Thoracic aorta (tissue), 2 donors: ENCODE measurements at regions not wholly inside any gene's neighbourhood (a gene's known extent, or its start where the extent isn't known, plus 50 kb on each side); places are given as distances from the start of the nearest gene placed in this dataset.

Source experiments
- ATAC-seq: fragments of 150-250 bp; one replicate; pipeline ENCODE4 v1.8.0; 2017; ENCODE audit warnings: low read depth; ENCODE audit not compliant: insufficient number of reproducible peaks, low FRiP score
- DNase-seq: peaks from one replicate; pipeline ENCODE4 v3.0.0-alpha.2; 2020; ENCODE audit warnings: low spot score
- H3K27ac ChIP-seq, 2 donors: fragments of 200-600 bp; sonication (generic); 1 replicate in 1 of 2; 2 replicates in 1 of 2; pipeline ENCODE4 v1.5.1; 2016; ENCODE audit warnings: mild to moderate bottlenecking in 2 of 2, moderate library complexity in 2 of 2
- H3K27me3 ChIP-seq: fragments of 200-600 bp; sonication (generic); replicated peaks from 2 replicates; pipeline ENCODE4 v1.6.0; 2016; ENCODE audit warnings: mild to moderate bottlenecking; ENCODE audit not compliant: insufficient read depth
- H3K36me3 ChIP-seq: fragments of 200-600 bp; sonication (generic); one replicate; pipeline ENCODE4 v1.5.1; 2016
- H3K4me1 ChIP-seq, 2 donors: fragments of 200-600 bp; sonication (generic); 1 replicate in 1 of 2; 2 replicates in 1 of 2; pipeline versions ENCODE4 v1.5.1 to v1.6.0; 2016; ENCODE audit warnings: low read depth in 2 of 2, mild to moderate bottlenecking in 1 of 2; ENCODE audit not compliant: control insufficient read depth in 1 of 2
- H3K4me3 ChIP-seq: fragments of 200-600 bp; sonication (generic); 2 replicates; pipeline ENCODE4 v1.5.1; 2016; ENCODE audit warnings: mild to moderate bottlenecking
- H3K9me3 ChIP-seq: fragments of 200-600 bp; sonication (generic); 2 replicates; pipeline ENCODE4 v1.5.1; 2016
- CTCF ChIP-seq: fragments of 200-600 bp; sonication (generic); IDR thresholded peaks from one replicate; pipeline ENCODE4 v1.5.1; 2019; ENCODE audit warnings: antibody characterized with exemption

DNA sequence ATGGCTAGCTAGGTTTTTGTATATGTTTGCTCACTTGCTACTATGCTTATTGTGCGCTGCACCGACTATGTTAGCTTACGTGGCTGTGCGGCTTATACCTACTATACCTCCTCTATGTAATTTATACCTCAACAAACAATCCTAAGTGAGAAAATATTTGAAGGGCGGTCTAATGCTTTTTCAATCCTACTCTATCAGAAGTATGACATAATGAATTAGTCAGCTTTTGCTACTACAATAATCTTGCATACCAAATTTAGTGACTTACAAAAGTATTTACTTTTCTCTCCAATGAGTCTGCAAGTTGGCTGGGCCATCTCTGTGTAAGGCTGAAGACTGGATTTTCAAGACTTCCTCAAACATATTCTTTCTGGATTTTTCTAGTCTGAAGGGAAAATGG lies 391.2 kb upstream of the NECTIN3 start:
- H3K4me3 ChIP-seq: no peak overlapping the region
- H3K27me3 ChIP-seq: no peaks in the 10 kb centered on the region
- H3K9me3 ChIP-seq: no peaks in the 10 kb centered on the region
- no peak overlapping the region for H3K27ac ChIP-seq
- TF ChIP-seq CTCF: no peak
- no peaks in the 10 kb centered on the region for H3K4me1 ChIP-seq
- H3K36me3 ChIP-seq: no peaks in the 10 kb centered on the region
- ATAC-seq: no peak
- DNase-seq: no peak

- Histone ChIP-seq H3K4me1 (no peaks in the 10 kb centered on the region), H3K36me3 (no peaks in the 10 kb centered on the region), H3K4me3 (no peak overlapping the region), H3K27ac (no peak overlapping the region), H3K27me3 (no peaks in the 10 kb centered on the region), H3K9me3 (no peaks in the 10 kb centered on the region)
- DNase-seq: no peak
- no peak for ATAC-seq
- no peak for TF ChIP-seq CTCF
Measured at GRCh38 chr3:110684466-110684865, 387.1 kb upstream of the NECTIN3 start.

GRCh38 chr3:110685630-110686029 lies 386.0 kb upstream of the NECTIN3 start:
- no peak overlapping the region for H3K27ac ChIP-seq
- H3K4me3 ChIP-seq: no peak overlapping the region
- no peak for DNase-seq
- H3K27me3 ChIP-seq: no peaks in the 10 kb centered on the region
- H3K9me3 ChIP-seq: no peaks in the 10 kb centered on the region
- no peak for ATAC-seq
- TF ChIP-seq CTCF: no peak
- H3K36me3 ChIP-seq: no peaks in the 10 kb centered on the region
- no peaks in the 10 kb centered on the region for H3K4me1 ChIP-seq

GRCh38 chr3:110686701-110687100 lies 384.9 kb upstream of the NECTIN3 start:
- H3K36me3 ChIP-seq: no peaks in the 10 kb centered on the region
- DNase-seq: no peak
- no peaks in the 10 kb centered on the region for H3K9me3 ChIP-seq
- no peak overlapping the region for H3K4me3 ChIP-seq
- H3K27me3 ChIP-seq: no peaks in the 10 kb centered on the region
- ATAC-seq: no peak
- TF ChIP-seq CTCF: no peak
- H3K4me1 ChIP-seq: no peaks in the 10 kb centered on the region
- H3K27ac ChIP-seq: no peak overlapping the region

DNA sequence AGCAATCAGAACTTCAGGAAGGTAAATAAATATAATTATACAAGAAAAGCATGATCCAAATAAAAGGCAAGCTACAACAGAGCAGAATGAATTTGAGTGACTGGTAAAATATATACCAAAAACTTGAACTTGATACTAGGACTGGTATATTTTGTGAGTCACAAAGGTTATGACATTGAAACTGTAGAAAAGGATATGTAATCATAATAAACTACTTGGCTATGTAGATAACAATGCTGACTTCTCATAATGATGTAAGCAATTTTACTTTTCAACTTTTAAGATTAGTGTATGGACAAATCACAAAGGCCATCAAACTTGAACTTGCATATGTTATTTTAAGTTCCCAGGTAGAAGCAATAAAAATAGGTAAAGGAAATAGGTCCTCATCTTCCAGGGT lies 384.5 kb upstream of the NECTIN3 start:
- no peak overlapping the region for H3K4me3 ChIP-seq
- no peaks in the 10 kb centered on the region for H3K36me3 ChIP-seq
- no peaks in the 10 kb centered on the region for H3K9me3 ChIP-seq
- no peak overlapping the region for H3K27ac ChIP-seq
- TF ChIP-seq CTCF: no peak
- DNase-seq: no peak
- ATAC-seq: no peak
- no peaks in the 10 kb centered on the region for H3K4me1 ChIP-seq
- no peaks in the 10 kb centered on the region for H3K27me3 ChIP-seq
